Gastroesophageal sphincter (tissue), 3 donors: ENCODE measurements at regions not wholly inside any gene's neighbourhood (a gene's known extent, or its start where the extent isn't known, plus 50 kb on each side); places are given as distances from the start of the nearest gene placed in this dataset.

Experiments
- CTCF ChIP-seq, 4 experiments: fragments of 200-600 bp in 2 of 4; fragments of 450-650 bp in 2 of 4; sonication (generic) in 1 of 4; IDR thresholded peaks; one replicate each; pipeline ENCODE4 v1.5.1; 2017 to 2019; ENCODE audit warnings: antibody characterized with exemption in 4 of 4, mild to moderate bottlenecking in 2 of 4, moderate library complexity in 2 of 4
- EP300 ChIP-seq: sonication (generic); formaldehyde crosslinking; IDR thresholded peaks from one replicate; pipeline ENCODE4 v1.6.1; 2017; ENCODE audit warnings: antibody characterized with exemption, mild to moderate bottlenecking
- POLR2A ChIP-seq, 2 donors: fragments of 450-650 bp; IDR thresholded peaks; one replicate each; pipeline ENCODE4 v1.6.1; 2017; ENCODE audit warnings: antibody characterized with exemption in 2 of 2, mild to moderate bottlenecking in 2 of 2, moderate library complexity in 1 of 2
- POLR2AphosphoS5 ChIP-seq: sonication (generic); formaldehyde crosslinking; IDR thresholded peaks from one replicate; pipeline ENCODE4 v1.6.1; 2017; ENCODE audit warnings: antibody characterized with exemption

DNA sequence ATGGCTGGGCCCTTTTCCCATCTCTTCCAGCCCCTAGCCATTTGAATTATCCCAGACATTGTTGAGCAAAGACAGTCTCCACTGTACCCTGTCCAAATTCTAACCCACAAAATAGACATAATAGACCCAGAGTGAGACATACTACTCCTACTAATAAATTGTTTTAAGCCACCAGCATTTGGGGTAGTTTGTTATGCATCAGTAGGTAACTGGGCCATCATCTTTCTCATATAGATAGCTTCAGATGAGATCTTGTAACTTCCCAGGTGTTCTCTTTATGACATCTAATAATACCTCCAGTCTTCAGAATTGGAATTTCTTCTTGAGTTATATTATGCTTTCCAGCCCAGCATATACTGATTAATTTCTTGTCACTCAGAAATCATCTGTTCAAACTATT, 117.2 kb upstream of the OTUD4 start:
- TF ChIP-seq CTCF (IDR thresholded peaks at IDR 0.05) (no peak), POLR2A (IDR thresholded peaks at IDR 0.05) (no peak), POLR2AphosphoS5 (no peak), EP300 (no peak)
